A673 (cell line): ENCODE measurements at regions not wholly inside any gene's neighbourhood (a gene's known extent, or its start where the extent isn't known, plus 50 kb on each side); places are given as distances from the start of the nearest gene placed in this dataset.

Experiments used
- EZH2 ChIP-seq: fragments of 200-600 bp; sonication (generic); IDR thresholded peaks from 2 replicates; pipeline ENCODE4 v1.6.1; 2017; ENCODE audit warnings: borderline replicate concordance, low read depth, mild to moderate bottlenecking, mixed read lengths, antibody characterized with exemption, low read length; ENCODE audit not compliant: poor library complexity, severe bottlenecking
- TF ChIP-seq, protein P1 (sequence below): fragments of 300-800, 200-600 bp; sonication (generic); conservative IDR thresholded peaks from 2 replicates; pipeline ENCODE4 v1.5.1; 2017; ENCODE audit warnings: low read depth, mild to moderate bottlenecking, antibody characterized with exemption, low read length, moderate library complexity, mixed read lengths

DNA sequence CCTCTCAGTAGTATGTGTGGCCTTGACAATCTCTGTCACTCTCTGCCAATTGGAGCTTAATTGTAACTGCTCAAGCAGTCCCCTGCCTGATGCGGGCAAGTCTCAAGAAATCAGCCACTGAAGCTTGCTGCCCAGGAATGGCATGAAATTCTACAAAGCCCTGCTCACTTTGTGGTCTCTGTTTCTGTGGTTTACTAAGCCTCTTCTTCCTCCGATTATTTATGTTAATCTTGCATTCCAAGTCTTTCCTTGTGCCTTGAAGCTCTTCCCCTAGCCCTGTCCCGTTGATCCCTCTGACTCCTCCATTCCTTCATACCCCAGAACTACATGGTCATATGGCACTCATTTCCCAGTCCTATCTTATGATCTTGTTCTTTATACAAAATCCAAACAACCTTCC is 489.3 kb upstream of the CHST9 start:
- TF ChIP-seq EZH2 = no peak
- TF ChIP-seq, protein P1, sequence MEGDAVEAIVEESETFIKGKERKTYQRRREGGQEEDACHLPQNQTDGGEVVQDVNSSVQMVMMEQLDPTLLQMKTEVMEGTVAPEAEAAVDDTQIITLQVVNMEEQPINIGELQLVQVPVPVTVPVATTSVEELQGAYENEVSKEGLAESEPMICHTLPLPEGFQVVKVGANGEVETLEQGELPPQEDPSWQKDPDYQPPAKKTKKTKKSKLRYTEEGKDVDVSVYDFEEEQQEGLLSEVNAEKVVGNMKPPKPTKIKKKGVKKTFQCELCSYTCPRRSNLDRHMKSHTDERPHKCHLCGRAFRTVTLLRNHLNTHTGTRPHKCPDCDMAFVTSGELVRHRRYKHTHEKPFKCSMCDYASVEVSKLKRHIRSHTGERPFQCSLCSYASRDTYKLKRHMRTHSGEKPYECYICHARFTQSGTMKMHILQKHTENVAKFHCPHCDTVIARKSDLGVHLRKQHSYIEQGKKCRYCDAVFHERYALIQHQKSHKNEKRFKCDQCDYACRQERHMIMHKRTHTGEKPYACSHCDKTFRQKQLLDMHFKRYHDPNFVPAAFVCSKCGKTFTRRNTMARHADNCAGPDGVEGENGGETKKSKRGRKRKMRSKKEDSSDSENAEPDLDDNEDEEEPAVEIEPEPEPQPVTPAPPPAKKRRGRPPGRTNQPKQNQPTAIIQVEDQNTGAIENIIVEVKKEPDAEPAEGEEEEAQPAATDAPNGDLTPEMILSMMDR = no peak
